ENCODE measurements at regions not wholly inside any gene's neighbourhood (a gene's known extent, or its start where the extent isn't known, plus 50 kb on each side); places are given as distances from the start of the nearest gene placed in this dataset.

DNA sequence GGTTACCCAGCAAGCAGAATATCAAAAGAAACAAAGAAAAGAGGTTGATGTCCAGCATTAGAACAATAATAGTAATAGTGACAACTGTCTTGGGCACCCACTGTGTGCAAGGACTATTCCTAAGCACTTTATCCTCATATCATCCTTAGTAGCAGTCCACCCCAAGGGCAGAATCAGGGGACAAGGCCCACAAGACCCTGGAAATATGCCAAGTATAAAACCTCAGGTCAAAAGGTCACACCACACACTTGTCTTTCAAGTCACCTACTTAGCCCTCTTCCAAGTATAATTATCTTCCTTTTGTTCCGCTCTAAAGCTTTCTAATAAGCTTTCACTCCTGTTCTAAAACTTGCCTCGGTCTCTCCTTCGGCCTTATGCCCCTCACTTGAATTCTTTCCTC, 124.0 kb upstream of the STT3B start:
- RAD21 ChIA-PET (ENCODE audit: low non-redundant PET in 1 of 2, low total read pairs in 2 of 2, uncharacterized antibody in 2 of 2, unreplicated experiment in 2 of 2) = no interaction called here

More for the DNA sequence above, 124.0 kb upstream of the STT3B start:
- Histone ChIP-seq H2AFZ (ENCODE audit: low read depth, low read length, poor library complexity, severe bottlenecking) (no peak overlapping the region), H3K9me3 (ENCODE audit: control insufficient read depth in 1 of 2, insufficient read depth in 1 of 2, low read depth in 1 of 2, low read length in 2 of 2) (no peaks in the 10 kb centered on the region), H3K79me2 (ENCODE audit: insufficient read depth, low read length) (no peaks in the 10 kb centered on the region), H3K36me3 (ENCODE audit: control insufficient read depth in 1 of 2, insufficient read depth in 2 of 2, low read length in 2 of 2) (no peaks in the 10 kb centered on the region), H3K9me2 (ENCODE audit: insufficient read depth) (no peaks in the 10 kb centered on the region), H3K27me3 (ENCODE audit: insufficient read depth, low read length) (no peaks in the 10 kb centered on the region), H4K20me1 (ENCODE audit: insufficient read depth) (no peaks in the 10 kb centered on the region), H3K4me2 (ENCODE audit: low read length) (no peak overlapping the region), H3K9ac (ENCODE audit: low read length) (no peak overlapping the region), H3K27ac (ENCODE audit: low read depth, low read length) (no peak overlapping the region), H3K4me3 (replicated peaks in 1 of 2; ENCODE audit: low read depth in 1 of 2, low read length in 2 of 2) (no peak overlapping the region), H3K4me1 (ENCODE audit: control insufficient read depth in 1 of 2, insufficient read depth in 2 of 2, low read length in 2 of 2) (no peaks in the 10 kb centered on the region)
- DNase-seq (ENCODE audit: low read depth, low spot score) (no peak), ATAC-seq (no peak)
- TF ChIP-seq ELF1 (IDR thresholded peaks at IDR 0.05; ENCODE audit: borderline replicate concordance, low read depth) (no peak), SP1 (IDR thresholded peaks at IDR 0.05; ENCODE audit: low read depth) (no peak), SIN3A (IDR thresholded peaks at IDR 0.05; ENCODE audit: low read depth) (no peak), CTCF (IDR thresholded peaks at IDR 0.05 in 2 of 3, conservative IDR thresholded peaks at IDR 0.05 in 1 of 3; ENCODE audit: borderline replicate concordance in 1 of 3, insufficient read depth in 1 of 3, low read depth in 2 of 3, low read length in 2 of 3) (no peak), EGR1 (IDR thresholded peaks at IDR 0.05; ENCODE audit: low read depth) (no peak), JUND (IDR thresholded peaks at IDR 0.05) (no peak), CBX3 (IDR thresholded peaks at IDR 0.05; ENCODE audit: low read depth) (no peak), SRF (IDR thresholded peaks at IDR 0.05; ENCODE audit: low read depth) (no peak), POLR2AphosphoS5 (IDR thresholded peaks at IDR 0.05; ENCODE audit: low read depth, low read length) (no peak), ZNF274 (IDR thresholded peaks at IDR 0.05; ENCODE audit: low read depth, low read length) (no peak), EZH2phosphoT487 (IDR thresholded peaks at IDR 0.05; ENCODE audit: borderline replicate concordance) (no peak)
- no TSS peak for BruUV-seq (replicated peaks)
- ChIA-PET CTCF (no interaction called here), POLR2A (no interaction called here)
- intact Hi-C loops (cut with micrococcal nuclease) = no loop called here

All from HCT116 (cell line).